WTC11 (cell line): ENCODE measurements at regions not wholly inside any gene's neighbourhood (a gene's known extent, or its start where the extent isn't known, plus 50 kb on each side); places are given as distances from the start of the nearest gene placed in this dataset.

Experiments
- ATAC-seq: fragments of 200-7000 bp; cut with Tn5 transposase; 2 replicates; pipeline ENCODE4 v1.10.0; 2021; ENCODE audit warnings: mild to moderate bottlenecking, moderate library complexity
- CTCF ChIA-PET: fragments of 300-600 bp; sonication (Branson Sonifier 250); formaldehyde crosslinking; loops from one replicate; lab custom pipeline; 2021; ENCODE audit warnings: antibody characterized with exemption; lab: Charles Lee
- POLR2A ChIA-PET: fragments of 350-600 bp; sonication (Branson Sonifier 250); formaldehyde crosslinking; loops from one replicate; lab custom pipeline; 2021; ENCODE audit warnings: antibody characterized with exemption; lab: Charles Lee
- DNase-seq: peaks from one replicate; pipeline ENCODE4 v3.0.0; 2021; ENCODE audit warnings: low spot score
- H3K27ac Mint-ChIP-seq: 2 replicates; pipeline ENCODE4 v1.8.0; 2021; ENCODE audit warnings: mixed read lengths
- H3K27me3 Mint-ChIP-seq: 2 replicates; pipeline ENCODE4 v1.8.0; 2021; ENCODE audit warnings: low read depth, mild to moderate bottlenecking, moderate library complexity, mixed read lengths
- H3K36me3 Mint-ChIP-seq: 2 replicates; pipeline ENCODE4 v1.8.0; 2021; ENCODE audit warnings: mixed read lengths
- H3K4me1 Mint-ChIP-seq: 2 replicates; pipeline ENCODE4 v1.8.0; 2022; ENCODE audit warnings: mixed read lengths
- H3K4me3 Mint-ChIP-seq: 2 replicates; pipeline ENCODE4 v1.8.0; 2021; ENCODE audit warnings: mild to moderate bottlenecking, moderate library complexity, mixed read lengths
- H3K9me3 Mint-ChIP-seq: 2 replicates; pipeline ENCODE4 v1.8.0; 2021; ENCODE audit warnings: mixed read lengths
- ERG ChIP-seq: fragments of 250-450 bp; sonication (Bioruptor Pico); IDR thresholded peaks from 2 replicates; pipeline ENCODE4 v1.8.0; 2021; ENCODE audit warnings: mild to moderate bottlenecking
- ESRRA ChIP-seq: sonication (generic); formaldehyde crosslinking; IDR thresholded peaks from 2 replicates; pipeline ENCODE4 v1.8.1; 2022; ENCODE audit warnings: mild to moderate bottlenecking, missing genetic modification reagents, borderline replicate concordance
- GABPB1 ChIP-seq: sonication (generic); formaldehyde crosslinking; IDR thresholded peaks from 2 replicates; pipeline ENCODE4 v1.8.1; 2023; ENCODE audit warnings: mild to moderate bottlenecking, missing genetic modification reagents
- GTF2I ChIP-seq: fragments of 250-450 bp; sonication (Bioruptor Pico); conservative IDR thresholded peaks from 2 replicates; pipeline ENCODE4 v1.4.0; 2021; ENCODE audit warnings: mild to moderate bottlenecking
- MXD4 ChIP-seq: fragments of 250-450 bp; sonication (Bioruptor Pico); IDR thresholded peaks from 2 replicates; pipeline ENCODE4 v1.8.0; 2021; ENCODE audit warnings: mild to moderate bottlenecking, moderate library complexity, borderline replicate concordance
- NFATC4 ChIP-seq: fragments of 250-450 bp; sonication (Bioruptor Pico); IDR thresholded peaks from 2 replicates; pipeline ENCODE4 v1.9.0; 2021; ENCODE audit warnings: mild to moderate bottlenecking
- PRRX2 ChIP-seq: fragments of 250-450 bp; sonication (Bioruptor Pico); IDR thresholded peaks from 2 replicates; pipeline ENCODE4 v1.8.0; 2021; ENCODE audit warnings: mild to moderate bottlenecking
- RORB ChIP-seq: fragments of 250-450 bp; sonication (Bioruptor Pico); IDR thresholded peaks from 2 replicates; pipeline ENCODE4 v1.9.0; 2021; ENCODE audit warnings: mild to moderate bottlenecking
- SMAD4 ChIP-seq: sonication (generic); formaldehyde crosslinking; IDR thresholded peaks from 2 replicates; pipeline ENCODE4 v1.8.0; 2022; ENCODE audit warnings: mild to moderate bottlenecking, missing genetic modification reagents
- TCF7 ChIP-seq: sonication (generic); formaldehyde crosslinking; IDR thresholded peaks from 2 replicates; pipeline ENCODE4 v1.8.0; 2022; ENCODE audit warnings: mild to moderate bottlenecking, low read depth, missing genetic modification reagents, moderate library complexity
- TEAD4 ChIP-seq: sonication (generic); formaldehyde crosslinking; IDR thresholded peaks from 2 replicates; pipeline ENCODE4 v1.8.0; 2022; ENCODE audit warnings: mild to moderate bottlenecking, missing genetic modification reagents
- ZNF317 ChIP-seq: sonication (generic); formaldehyde crosslinking; IDR thresholded peaks from 2 replicates; pipeline ENCODE4 v1.8.1; 2023; ENCODE audit warnings: low read depth, mild to moderate bottlenecking, moderate library complexity, missing genetic modification reagents, borderline replicate concordance
- ZNF416 ChIP-seq: fragments of 250-450 bp; sonication (Bioruptor Pico); IDR thresholded peaks from 2 replicates; pipeline ENCODE4 v1.9.0; 2021; ENCODE audit warnings: mild to moderate bottlenecking, inconsistent platforms
- TF ChIP-seq, protein P1 (sequence below): sonication (generic); formaldehyde crosslinking; IDR thresholded peaks from 2 replicates; pipeline ENCODE4 v1.8.1; 2023; ENCODE audit warnings: mild to moderate bottlenecking, moderate library complexity, missing genetic modification reagents
- TF ChIP-seq, protein P2 (sequence below): sonication (generic); formaldehyde crosslinking; IDR thresholded peaks from 2 replicates; pipeline ENCODE4 v1.8.1; 2022; ENCODE audit warnings: mild to moderate bottlenecking, missing genetic modification reagents, moderate library complexity, borderline replicate concordance
- TF ChIP-seq, protein P3 (sequence below): sonication (generic); formaldehyde crosslinking; conservative IDR thresholded peaks from 2 replicates; pipeline ENCODE4 v1.8.1; 2022; ENCODE audit warnings: mild to moderate bottlenecking, missing genetic modification reagents
- TF ChIP-seq, protein P4 (sequence below): fragments of 250-450 bp; sonication (Bioruptor Pico); IDR thresholded peaks from 2 replicates; pipeline ENCODE4 v1.9.0; 2021; ENCODE audit warnings: mild to moderate bottlenecking
- TF ChIP-seq, protein P5 (sequence below): sonication (generic); formaldehyde crosslinking; IDR thresholded peaks from 2 replicates; pipeline ENCODE4 v1.8.1; 2022; ENCODE audit warnings: low read depth, missing genetic modification reagents, borderline replicate concordance

- TF ChIP-seq GABPB1 (CRISPR knock-in tag) (no peak), SMAD4 (CRISPR knock-in tag) (no peak)
- TF ChIP-seq, protein P1, sequence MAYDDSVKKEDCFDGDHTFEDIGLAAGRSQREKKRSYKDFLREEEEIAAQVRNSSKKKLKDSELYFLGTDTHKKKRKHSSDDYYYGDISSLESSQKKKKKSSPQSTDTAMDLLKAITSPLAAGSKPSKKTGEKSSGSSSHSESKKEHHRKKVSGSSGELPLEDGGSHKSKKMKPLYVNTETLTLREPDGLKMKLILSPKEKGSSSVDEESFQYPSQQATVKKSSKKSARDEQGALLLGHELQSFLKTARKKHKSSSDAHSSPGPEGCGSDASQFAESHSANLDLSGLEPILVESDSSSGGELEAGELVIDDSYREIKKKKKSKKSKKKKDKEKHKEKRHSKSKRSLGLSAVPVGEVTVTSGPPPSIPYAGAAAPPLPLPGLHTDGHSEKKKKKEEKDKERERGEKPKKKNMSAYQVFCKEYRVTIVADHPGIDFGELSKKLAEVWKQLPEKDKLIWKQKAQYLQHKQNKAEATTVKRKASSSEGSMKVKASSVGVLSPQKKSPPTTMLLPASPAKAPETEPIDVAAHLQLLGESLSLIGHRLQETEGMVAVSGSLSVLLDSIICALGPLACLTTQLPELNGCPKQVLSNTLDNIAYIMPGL (CRISPR knock-in tag), result no peak
Observed at GRCh38 chr1:199847021-199847420, 180.5 kb upstream of the NR5A2 start (continued).

- no peak for TF ChIP-seq ZNF317 (CRISPR knock-in tag)
- TF ChIP-seq GTF2I (CRISPR knock-in tag), result no peak
- no peak for TF ChIP-seq ZNF416
- no peak for TF ChIP-seq ESRRA
- TF ChIP-seq MXD4, result no peak
- TF ChIP-seq RORB (CRISPR knock-in tag), result no peak
- TF ChIP-seq TEAD4 (CRISPR knock-in tag), result no peak
- TF ChIP-seq, protein P1 (CRISPR knock-in tag), result no peak
- no peak overlapping the region for H3K4me3 Mint-ChIP-seq
- no peak overlapping the region for H3K27ac Mint-ChIP-seq
- H3K36me3 Mint-ChIP-seq, result no peaks in the 10 kb centered on the region
- DNase-seq (no peak), ATAC-seq (no peak)
- ChIA-PET CTCF (no interaction called here), POLR2A (no interaction called here)
- no peaks in the 10 kb centered on the region for H3K9me3 Mint-ChIP-seq
- H3K4me1 Mint-ChIP-seq, result peaks cover 20% of the 10 kb centered on the region
- H3K27me3 Mint-ChIP-seq, result no peaks in the 10 kb centered on the region
Observed at GRCh38 chr1:199851439-199852140, 175.9 kb upstream of the NR5A2 start.

GRCh38 chr1:199854686-199855321 is 172.7 kb upstream of the NR5A2 start:
- H3K9me3 Mint-ChIP-seq, result no peaks in the 10 kb centered on the region
- TF ChIP-seq TCF7 (no peak), PRRX2 (CRISPR knock-in tag) (no peak), ERG (no peak), NFATC4 (CRISPR knock-in tag) (no peak)
- TF ChIP-seq, protein P2, sequence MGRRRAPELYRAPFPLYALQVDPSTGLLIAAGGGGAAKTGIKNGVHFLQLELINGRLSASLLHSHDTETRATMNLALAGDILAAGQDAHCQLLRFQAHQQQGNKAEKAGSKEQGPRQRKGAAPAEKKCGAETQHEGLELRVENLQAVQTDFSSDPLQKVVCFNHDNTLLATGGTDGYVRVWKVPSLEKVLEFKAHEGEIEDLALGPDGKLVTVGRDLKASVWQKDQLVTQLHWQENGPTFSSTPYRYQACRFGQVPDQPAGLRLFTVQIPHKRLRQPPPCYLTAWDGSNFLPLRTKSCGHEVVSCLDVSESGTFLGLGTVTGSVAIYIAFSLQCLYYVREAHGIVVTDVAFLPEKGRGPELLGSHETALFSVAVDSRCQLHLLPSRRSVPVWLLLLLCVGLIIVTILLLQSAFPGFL (CRISPR knock-in tag), result no peak
- TF ChIP-seq, protein P3, sequence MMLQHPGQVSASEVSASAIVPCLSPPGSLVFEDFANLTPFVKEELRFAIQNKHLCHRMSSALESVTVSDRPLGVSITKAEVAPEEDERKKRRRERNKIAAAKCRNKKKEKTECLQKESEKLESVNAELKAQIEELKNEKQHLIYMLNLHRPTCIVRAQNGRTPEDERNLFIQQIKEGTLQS (CRISPR knock-in tag), result no peak
- TF ChIP-seq, protein P4, sequence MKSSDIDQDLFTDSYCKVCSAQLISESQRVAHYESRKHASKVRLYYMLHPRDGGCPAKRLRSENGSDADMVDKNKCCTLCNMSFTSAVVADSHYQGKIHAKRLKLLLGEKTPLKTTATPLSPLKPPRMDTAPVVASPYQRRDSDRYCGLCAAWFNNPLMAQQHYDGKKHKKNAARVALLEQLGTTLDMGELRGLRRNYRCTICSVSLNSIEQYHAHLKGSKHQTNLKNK (CRISPR knock-in tag), result no peak
- TF ChIP-seq, protein P5, sequence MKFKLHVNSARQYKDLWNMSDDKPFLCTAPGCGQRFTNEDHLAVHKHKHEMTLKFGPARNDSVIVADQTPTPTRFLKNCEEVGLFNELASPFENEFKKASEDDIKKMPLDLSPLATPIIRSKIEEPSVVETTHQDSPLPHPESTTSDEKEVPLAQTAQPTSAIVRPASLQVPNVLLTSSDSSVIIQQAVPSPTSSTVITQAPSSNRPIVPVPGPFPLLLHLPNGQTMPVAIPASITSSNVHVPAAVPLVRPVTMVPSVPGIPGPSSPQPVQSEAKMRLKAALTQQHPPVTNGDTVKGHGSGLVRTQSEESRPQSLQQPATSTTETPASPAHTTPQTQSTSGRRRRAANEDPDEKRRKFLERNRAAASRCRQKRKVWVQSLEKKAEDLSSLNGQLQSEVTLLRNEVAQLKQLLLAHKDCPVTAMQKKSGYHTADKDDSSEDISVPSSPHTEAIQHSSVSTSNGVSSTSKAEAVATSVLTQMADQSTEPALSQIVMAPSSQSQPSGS, result no peak
- no peak overlapping the region for H3K27ac Mint-ChIP-seq
- DNase-seq, result no peak
- H3K4me1 Mint-ChIP-seq, result peaks cover 32% of the 10 kb centered on the region
- ATAC-seq, result no peak
- POLR2A ChIA-PET, result no interaction called here
- no peaks in the 10 kb centered on the region for H3K27me3 Mint-ChIP-seq
- no peaks in the 10 kb centered on the region for H3K36me3 Mint-ChIP-seq
- CTCF ChIA-PET, result no interaction called here
- no peak overlapping the region for H3K4me3 Mint-ChIP-seq
